ENCODE measurements at regions not wholly inside any gene's neighbourhood (a gene's known extent, or its start where the extent isn't known, plus 50 kb on each side); places are given as distances from the start of the nearest gene placed in this dataset.

- DNase-seq (ENCODE audit: low read depth), result no peak
- no peak overlapping the region for H3K4me3 ChIP-seq (ENCODE audit: low read length)
- TF ChIP-seq CTCF (conservative IDR thresholded peaks at IDR 0.05; ENCODE audit: low read depth, low read length), result peak; percentile 26
Measured at GRCh38 chr2:6791682-6792081, 74.0 kb downstream of the CMPK2 start.

GRCh38 chr2:6792883-6793282 is 72.8 kb downstream of the CMPK2 start:
- DNase-seq (ENCODE audit: low read depth), result no peak
- no peak overlapping the region for H3K4me3 ChIP-seq (ENCODE audit: low read length)
- TF ChIP-seq CTCF (conservative IDR thresholded peaks at IDR 0.05; ENCODE audit: low read depth, low read length), result no peak

GRCh38 chr2:6793371-6793770 is 72.3 kb downstream of the CMPK2 start:
- no peak for TF ChIP-seq CTCF (conservative IDR thresholded peaks at IDR 0.05; ENCODE audit: low read depth, low read length)
- no peak for DNase-seq (ENCODE audit: low read depth)
- no peak overlapping the region for H3K4me3 ChIP-seq (ENCODE audit: low read length)

GRCh38 chr2:6793913-6794312 is 71.8 kb downstream of the CMPK2 start:
- H3K4me3 ChIP-seq (ENCODE audit: low read length), result no peak overlapping the region
- no peak for DNase-seq (ENCODE audit: low read depth)
- no peak for TF ChIP-seq CTCF (conservative IDR thresholded peaks at IDR 0.05; ENCODE audit: low read depth, low read length)

- no peak overlapping the region for H3K4me3 ChIP-seq (ENCODE audit: low read length)
- DNase-seq (ENCODE audit: low read depth), result no peak
- no peak for TF ChIP-seq CTCF (conservative IDR thresholded peaks at IDR 0.05; ENCODE audit: low read depth, low read length)
Measured at GRCh38 chr2:6794448-6794847, 71.3 kb downstream of the CMPK2 start.

Data from retinal pigment epithelial cell (primary cell).